CD4-positive, alpha-beta T cell (primary cell): ENCODE measurements at regions not wholly inside any gene's neighbourhood (a gene's known extent, or its start where the extent isn't known, plus 50 kb on each side); places are given as distances from the start of the nearest gene placed in this dataset.

Source experiments
- ATAC-seq: fragments of 200-7000 bp; cut with Tn5 transposase; one replicate; pipeline ENCODE4 v1.10.0; 2022; ENCODE audit warnings: mild to moderate bottlenecking; ENCODE audit not compliant: poor library complexity
- CTCF ChIA-PET: fragments of 350-600 bp; sonication (Branson Sonifier 250); formaldehyde crosslinking; loops from one replicate; lab custom pipeline; 2021; ENCODE audit warnings: antibody characterized with exemption, inconsistent platforms; lab: Charles Lee
- POLR2A ChIA-PET: fragments of 350-600 bp; sonication (Branson Sonifier 250); formaldehyde crosslinking; loops from one replicate; lab custom pipeline; 2021; ENCODE audit warnings: antibody characterized with exemption, inconsistent platforms; lab: Charles Lee
- DNase-seq, 14 experiments: peaks; one replicate each; pipeline ENCODE4 v3.0.0-alpha.2; 2013 to 2020; ENCODE audit warnings: mixed read lengths in 2 of 14
- H3K27ac ChIP-seq, 2 donors: one replicate each; pipeline versions ENCODE4 v1.5.1 to v1.7.0; 2013; ENCODE audit warnings: low read length in 2 of 2, low read depth in 1 of 2, mild to moderate bottlenecking in 1 of 2
- H3K27me3 ChIP-seq, 2 experiments: 1 replicate in 1 of 2; 2 replicates in 1 of 2; pipeline versions ENCODE4 v1.6.1 to v1.7.0; 2013; ENCODE audit warnings: low read length in 2 of 2, control low read depth in 1 of 2, mild to moderate bottlenecking in 1 of 2, moderate library complexity in 1 of 2; ENCODE audit not compliant: insufficient read depth in 2 of 2, control insufficient read depth in 1 of 2
- H3K36me3 ChIP-seq: one replicate; pipeline ENCODE4 v1.6.1; 2013; ENCODE audit warnings: low read length, control low read depth; ENCODE audit not compliant: insufficient read depth
- H3K4me1 ChIP-seq: one replicate; pipeline ENCODE4 v1.6.1; 2013; ENCODE audit warnings: low read length, control low read depth; ENCODE audit not compliant: insufficient read depth
- H3K4me3 ChIP-seq: one replicate; pipeline ENCODE4 v1.5.1; 2013; ENCODE audit warnings: mild to moderate bottlenecking, low read length, moderate library complexity
- H3K9me3 ChIP-seq, 2 experiments: 1 replicate in 1 of 2; 2 replicates in 1 of 2; pipeline versions ENCODE4 v1.6.1 to v1.7.0; 2013; ENCODE audit warnings: low read length in 2 of 2, mild to moderate bottlenecking in 2 of 2, control low read depth in 1 of 2, moderate library complexity in 1 of 2; ENCODE audit not compliant: control insufficient read depth in 1 of 2, insufficient read depth in 1 of 2
- H3K27ac Mint-ChIP-seq: one replicate; pipeline ENCODE4 v1.8.0; 2020; ENCODE audit warnings: mixed read lengths
- H3K27me3 Mint-ChIP-seq: one replicate; pipeline ENCODE4 v1.8.0; 2021; ENCODE audit warnings: mixed read lengths
- H3K36me3 Mint-ChIP-seq: one replicate; pipeline ENCODE4 v1.8.0; 2021; ENCODE audit warnings: low read depth, mixed read lengths
- H3K4me1 Mint-ChIP-seq: one replicate; pipeline ENCODE4 v1.8.0; 2021; ENCODE audit warnings: low read depth, mixed read lengths
- H3K4me3 Mint-ChIP-seq: one replicate; pipeline ENCODE4 v1.8.0; 2020; ENCODE audit warnings: mild to moderate bottlenecking, mixed read lengths
- H3K9me3 Mint-ChIP-seq: one replicate; pipeline ENCODE4 v1.8.0; 2020; ENCODE audit warnings: mixed read lengths
- CTCF ChIP-seq: fragments of 200-600 bp; IDR thresholded peaks from one replicate; pipeline ENCODE4 v1.8.0; 2022; ENCODE audit warnings: antibody characterized with exemption, mild to moderate bottlenecking
- intact Hi-C, 2 experiments: fragments of 100-400 bp; cut with DNase I in 1 of 2; cut with micrococcal nuclease in 1 of 2; formaldehyde crosslinking; loops; one replicate each; pipeline versions ENCODE4 v1.15.1 to v1.9.0; 2023 to 2025; cut with DNase I, micrococcal nuclease

- no peak overlapping the region for H3K4me3 ChIP-seq
- Mint-ChIP-seq H3K4me1 (no peaks in the 10 kb centered on the region), H3K27me3 (peaks cover 6% of the 10 kb centered on the region), H3K36me3 (no peaks in the 10 kb centered on the region), H3K9me3 (no peaks in the 10 kb centered on the region), H3K27ac (no peak overlapping the region), H3K4me3 (no peak overlapping the region)
- no peak for DNase-seq
- no peak overlapping the region for H3K27ac ChIP-seq
- no peaks in the 10 kb centered on the region for H3K27me3 ChIP-seq
- POLR2A ChIA-PET: no interaction called here
- intact Hi-C loops: no loop called here
- H3K9me3 ChIP-seq: peaks cover 0 to 14% of the 10 kb centered on the region in 2 experiments
- CTCF ChIA-PET: no interaction called here
- no peak for TF ChIP-seq CTCF
- H3K4me1 ChIP-seq: no peaks in the 10 kb centered on the region
- H3K36me3 ChIP-seq: no peaks in the 10 kb centered on the region
- ATAC-seq: no peak
These were observed 167.3 kb upstream of the KCTD3 start for GRCh38 chr1:215399787-215400186.

GRCh38 chr1:215400741-215401140, 166.4 kb upstream of the KCTD3 start:
- POLR2A ChIA-PET: no interaction called here
- no peak overlapping the region for H3K4me3 ChIP-seq
- Mint-ChIP-seq H3K9me3 (no peaks in the 10 kb centered on the region), H3K4me3 (no peak overlapping the region), H3K27me3 (peaks cover 10% of the 10 kb centered on the region), H3K27ac (no peak overlapping the region), H3K4me1 (no peaks in the 10 kb centered on the region), H3K36me3 (no peaks in the 10 kb centered on the region)
- DNase-seq (no peak), ATAC-seq (no peak)
- H3K36me3 ChIP-seq: no peaks in the 10 kb centered on the region
- no peak for TF ChIP-seq CTCF
- intact Hi-C loops: no loop called here
- H3K27me3 ChIP-seq: no peaks in the 10 kb centered on the region
- no peak overlapping the region for H3K27ac ChIP-seq
- CTCF ChIA-PET: no interaction called here
- peaks cover 0 to 7% of the 10 kb centered on the region in 2 experiments for H3K9me3 ChIP-seq
- no peaks in the 10 kb centered on the region for H3K4me1 ChIP-seq

GRCh38 chr1:215402147-215402546, 165.0 kb upstream of the KCTD3 start:
- ChIA-PET POLR2A (no interaction called here), CTCF (no interaction called here)
- Mint-ChIP-seq H3K27me3 (peaks cover 10% of the 10 kb centered on the region), H3K36me3 (no peaks in the 10 kb centered on the region), H3K4me1 (no peaks in the 10 kb centered on the region), H3K4me3 (no peak overlapping the region), H3K27ac (no peak overlapping the region), H3K9me3 (no peaks in the 10 kb centered on the region)
- DNase-seq (no peak), ATAC-seq (no peak)
- Histone ChIP-seq H3K4me3 (no peak overlapping the region), H3K4me1 (no peaks in the 10 kb centered on the region), H3K27ac (no peak overlapping the region), H3K9me3 (no peaks in the 10 kb centered on the region), H3K27me3 (no peaks in the 10 kb centered on the region), H3K36me3 (no peaks in the 10 kb centered on the region)
- TF ChIP-seq CTCF: no peak
- intact Hi-C loops: no loop called here
